ENCODE measurements at regions not wholly inside any gene's neighbourhood (a gene's known extent, or its start where the extent isn't known, plus 50 kb on each side); places are given as distances from the start of the nearest gene placed in this dataset.
"Not testable (repeated sequence)": the region's sequence is repeated elsewhere in the genome, so short reads cannot be mapped to it uniquely, and the experiment has no call there.

- DNase-seq (ENCODE audit: low spot score), result no peak
These were observed 134.4 kb upstream of the PRDX6 start for GRCh38 chr1:173342736-173343135.

- no peak for DNase-seq (ENCODE audit: low spot score)
These were observed 132.9 kb upstream of the PRDX6 start for GRCh38 chr1:173344034-173344743.

DNA sequence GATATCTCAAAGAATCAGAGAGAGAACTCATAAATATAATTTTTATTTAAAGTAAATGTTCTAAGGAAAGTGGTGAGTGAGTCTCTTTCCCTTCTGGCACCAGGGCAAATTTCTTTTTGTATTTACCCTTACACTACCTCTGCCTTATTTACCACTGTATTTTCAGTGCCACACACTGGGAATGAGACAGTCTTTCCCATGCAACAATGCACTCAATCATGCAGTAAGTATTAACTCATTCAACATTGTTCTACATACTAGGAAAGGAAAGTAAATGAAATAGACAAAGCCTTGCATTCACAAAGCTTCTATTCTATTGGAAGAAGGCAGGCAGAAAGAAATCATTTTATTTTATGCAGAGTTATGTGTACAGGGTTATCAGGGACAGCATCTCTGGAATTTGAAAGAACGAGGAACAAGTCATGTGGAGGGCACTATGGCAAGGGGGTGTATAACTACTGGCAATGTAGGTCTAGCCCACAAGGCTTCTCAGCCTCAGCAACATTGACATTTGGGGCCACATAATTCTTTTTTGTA is 129.8 kb upstream of the PRDX6 start:
- no peak for DNase-seq (ENCODE audit: low spot score)

DNA sequence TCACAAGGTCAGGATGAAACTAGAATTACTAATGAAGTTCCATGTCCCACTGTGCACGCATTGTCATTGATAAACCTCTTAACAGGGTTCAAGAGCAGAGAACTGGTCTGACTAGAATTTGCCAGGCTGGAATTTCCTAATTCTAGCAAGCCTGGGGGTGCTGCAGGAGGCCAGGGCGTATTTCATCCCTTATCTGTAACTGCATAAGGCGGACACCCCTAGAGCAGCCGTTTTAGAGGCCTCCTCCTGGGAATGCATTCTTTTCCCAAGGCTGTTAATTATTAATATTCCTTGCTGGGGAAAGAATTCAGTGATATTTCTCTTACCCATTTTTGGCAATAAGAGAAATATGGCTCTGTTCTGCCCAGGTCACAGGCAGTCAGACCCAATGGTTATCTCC is 124.5 kb upstream of the PRDX6 start:
- DNase-seq (ENCODE audit: low spot score), result not testable (repeated sequence)

GRCh38 chr1:173353350-173353749 is 123.8 kb upstream of the PRDX6 start:
- no peak for DNase-seq (ENCODE audit: low spot score)

GRCh38 chr1:173354937-173355280 is 122.2 kb upstream of the PRDX6 start:
- no peak for DNase-seq (ENCODE audit: low spot score)

GRCh38 chr1:173355281-173356031 is 121.7 kb upstream of the PRDX6 start:
- DNase-seq (ENCODE audit: low spot score), result no peak

DNA sequence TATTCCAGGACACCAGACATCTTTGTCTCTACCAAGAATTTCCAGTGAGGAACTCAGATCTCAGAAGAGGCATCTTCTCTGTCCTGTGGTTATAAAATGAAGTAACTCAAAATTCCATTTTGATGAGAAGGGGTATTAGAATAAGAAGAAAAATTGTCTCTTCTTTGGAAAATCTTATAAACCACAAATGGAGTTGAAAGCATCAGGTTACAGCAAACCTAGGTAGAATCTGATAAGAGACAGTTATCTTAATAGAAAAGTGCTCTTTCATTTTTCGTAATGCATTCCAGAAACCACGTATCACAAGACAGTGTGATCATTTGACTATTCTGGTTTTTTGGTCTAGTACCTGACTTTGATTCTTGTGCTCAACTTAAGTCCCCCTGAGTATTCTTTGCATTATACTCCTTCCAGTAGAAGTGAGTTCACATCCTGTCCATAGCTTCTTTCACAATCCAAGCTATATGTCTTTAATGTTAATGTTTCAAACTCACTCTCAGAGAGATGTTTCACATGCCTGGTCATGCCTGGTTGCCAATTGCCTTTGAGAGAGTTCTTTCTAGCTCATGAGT is 120.9 kb upstream of the PRDX6 start:
- no peak for DNase-seq (ENCODE audit: low spot score)

- DNase-seq (ENCODE audit: low spot score), result no peak
These were observed 116.6 kb upstream of the PRDX6 start for GRCh38 chr1:173360487-173361063.

- DNase-seq (ENCODE audit: low spot score), result no peak
These were observed 114.6 kb upstream of the PRDX6 start for GRCh38 chr1:173362543-173362942.

GRCh38 chr1:173364827-173365226 is 112.3 kb upstream of the PRDX6 start:
- no peak for DNase-seq (ENCODE audit: low spot score)

DNA sequence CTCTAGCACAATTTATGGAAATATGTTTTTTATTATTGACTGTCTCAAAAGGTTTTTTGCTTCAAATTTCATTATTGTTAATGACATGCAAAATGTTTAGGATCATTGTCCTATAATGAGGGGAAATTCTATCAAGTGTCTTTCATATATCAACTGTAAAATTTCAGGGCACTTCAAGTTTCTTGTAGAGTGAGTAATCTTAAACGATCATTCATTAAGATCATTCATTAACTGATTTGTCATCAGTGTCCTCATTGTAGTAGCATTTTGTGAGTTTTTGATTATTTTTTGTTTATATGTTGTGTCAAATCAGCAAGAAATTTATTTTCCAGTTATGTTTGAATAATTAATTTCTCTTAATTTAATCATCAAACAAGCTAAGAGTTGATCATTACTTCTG is 111.8 kb upstream of the PRDX6 start:
- no peak for DNase-seq (ENCODE audit: low spot score)

DNA sequence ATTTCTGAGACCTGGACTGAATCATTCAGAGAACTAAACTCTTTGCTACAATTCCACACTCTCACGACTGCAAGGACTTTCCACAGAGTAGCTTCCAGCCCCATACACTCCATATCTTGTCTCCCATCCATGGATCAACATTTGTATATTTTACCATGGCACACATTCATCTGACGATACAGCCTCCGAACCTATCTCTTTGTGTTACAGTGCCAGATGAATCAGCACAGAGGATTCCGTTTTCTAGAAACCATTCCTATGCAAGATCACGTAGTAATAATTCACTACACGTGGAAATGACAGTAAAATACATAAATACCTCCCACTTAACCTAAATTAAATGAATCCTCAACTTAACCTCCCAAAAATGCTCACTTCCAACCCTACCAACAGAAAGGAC is 110.0 kb upstream of the PRDX6 start:
- no peak for DNase-seq (ENCODE audit: low spot score)

DNA sequence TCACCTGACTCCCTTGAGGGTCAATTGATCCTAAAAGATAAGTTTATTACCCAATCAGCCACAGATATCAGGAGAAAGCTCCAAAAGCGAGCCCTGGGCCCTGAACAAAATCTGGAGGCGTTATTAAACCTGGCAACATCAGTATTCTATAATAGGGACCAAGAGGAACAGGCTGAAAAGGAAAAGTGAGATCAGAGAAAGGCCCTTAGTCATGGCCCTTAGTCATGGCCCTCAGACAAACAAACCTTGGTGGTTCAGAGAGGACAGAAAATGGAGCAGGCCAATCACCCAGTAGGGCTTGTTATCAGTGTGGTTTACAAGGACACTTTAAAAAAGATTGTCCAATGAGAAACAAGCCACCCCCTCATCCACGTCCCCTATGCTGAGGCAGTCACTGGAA is 106.5 kb upstream of the PRDX6 start:
- DNase-seq (ENCODE audit: low spot score), result not testable (repeated sequence)

- DNase-seq (ENCODE audit: low spot score), result not testable (repeated sequence)
These were observed 101.1 kb upstream of the PRDX6 start for GRCh38 chr1:173376065-173376464.

GRCh38 chr1:173377266-173377665 is 99.9 kb upstream of the PRDX6 start:
- DNase-seq (ENCODE audit: low spot score), result no peak

GRCh38 chr1:173383351-173383750 is 93.8 kb upstream of the PRDX6 start:
- no peak for DNase-seq (ENCODE audit: low spot score)

DNA sequence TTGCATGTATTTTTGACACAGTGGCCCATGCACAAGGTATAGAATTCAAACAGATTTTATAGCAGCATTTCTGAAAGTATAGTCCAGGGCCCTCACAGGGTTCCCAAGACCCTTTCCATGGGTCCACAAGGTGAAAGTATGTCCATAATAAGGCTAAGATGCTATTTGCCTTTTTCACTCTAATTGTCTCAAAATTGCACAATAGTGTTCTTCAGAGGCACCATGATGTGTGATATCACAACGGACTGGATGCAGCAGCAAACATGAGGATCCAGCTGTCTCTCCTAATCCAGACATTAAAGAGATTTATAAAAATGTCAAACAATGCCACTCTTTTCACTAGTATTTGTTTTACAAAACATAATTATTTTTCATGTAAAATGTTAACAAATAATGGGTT is 88.8 kb upstream of the PRDX6 start:
- DNase-seq (ENCODE audit: low spot score), result no peak

- peak; percentile 64 for DNase-seq (ENCODE audit: low spot score)
These were observed 84.1 kb upstream of the PRDX6 start for GRCh38 chr1:173392895-173393658.

- DNase-seq (ENCODE audit: low spot score), result no peak
These were observed 83.5 kb upstream of the PRDX6 start for GRCh38 chr1:173393659-173394000.

GRCh38 chr1:173394813-173395212 is 82.3 kb upstream of the PRDX6 start:
- not testable (repeated sequence) for DNase-seq (ENCODE audit: low spot score)

DNA sequence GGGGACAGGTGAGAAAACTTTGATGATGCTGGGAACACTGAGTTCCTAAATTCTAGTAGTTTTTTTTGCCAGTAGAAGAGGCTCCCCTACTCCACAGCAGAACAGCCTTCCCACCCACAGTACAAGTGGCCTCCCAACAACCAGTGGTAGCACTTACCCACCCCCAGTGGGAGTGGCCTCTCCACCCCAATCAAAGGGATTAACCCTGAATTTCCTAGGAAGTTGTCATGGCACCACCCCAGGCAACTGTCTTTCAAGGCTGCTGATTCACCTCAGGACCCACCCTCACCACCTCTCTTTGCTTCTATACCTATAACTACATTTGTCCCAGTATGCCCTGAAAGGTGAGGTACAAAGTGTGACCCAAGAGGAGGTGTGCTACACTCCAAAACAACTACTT is 81.4 kb upstream of the PRDX6 start:
- no peak for DNase-seq (ENCODE audit: low spot score)
